ENCODE measurements at regions not wholly inside any gene's neighbourhood (a gene's known extent, or its start where the extent isn't known, plus 50 kb on each side); places are given as distances from the start of the nearest gene placed in this dataset.
A peak's percentile ranks its signal among the peaks of the same experiment; 100 is the strongest.

GRCh38 chr4:180225977-180226376, 2017.2 kb upstream of the TENM3 start (continued):
- TF ChIP-seq CHD2 (IDR thresholded peaks at IDR 0.05; ENCODE audit: borderline replicate concordance, low read depth, low read length) (no peak), NR2F1 (conservative IDR thresholded peaks at IDR 0.05) (no peak), ZBTB33 (IDR thresholded peaks at IDR 0.05) (no peak)

- BruUV-seq (replicated peaks): no TSS peak
- no peaks in the 10 kb centered on the region for H3K27me3 ChIP-seq (replicated peaks in 1 of 2; ENCODE audit: control insufficient read depth in 2 of 2, insufficient read depth in 2 of 2, low read length in 1 of 2)
- no peak overlapping the region for H3K27ac ChIP-seq (ENCODE audit: control insufficient read depth, insufficient read depth)
- RAD21 ChIA-PET (ENCODE audit: unreplicated experiment): no interaction called here
- H2AFZ ChIP-seq (ENCODE audit: control insufficient read depth, low read depth, low read length): no peak overlapping the region
- in situ Hi-C loops (cut with MboI) (no loop called here), intact Hi-C loops (cut with micrococcal nuclease; ENCODE audit: unreplicated experiment) (no loop called here)
- H3K4me2 ChIP-seq (ENCODE audit: control insufficient read depth, insufficient read depth): no peak overlapping the region
- no peaks in the 10 kb centered on the region; the same call in 2 of the 3 replicates for H3K9me3 ChIP-seq (replicated peaks; ENCODE audit: control insufficient read depth, insufficient read depth, low read length)
- H4K20me1 ChIP-seq (ENCODE audit: control insufficient read depth, insufficient read depth): no peaks in the 10 kb centered on the region
- POLR2A ChIA-PET: no interaction called here
- FAIRE-seq (no peak), ATAC-seq (no peak), DNase-seq (ENCODE audit: low read depth, low spot score) (no peak)
- TF ChIP-seq REST (IDR thresholded peaks at IDR 0.05; ENCODE audit: low read depth, low read length): peak; percentile 74; the same call in 1 of the 2 replicates
- TF ChIP-seq BACH1 (IDR thresholded peaks at IDR 0.05; ENCODE audit: borderline replicate concordance): no peak
- 2% methylated on average over 3 of the region's 3 CpGs for WGBS (ENCODE audit: insufficient coverage, insufficient replicate concordance, low lambda C conversion rate, missing lambda C conversion rate)
- no peak overlapping the region for H3K4me3 ChIP-seq
- H3K9ac ChIP-seq (ENCODE audit: control insufficient read depth, insufficient read depth, low read length): no peak overlapping the region
- H3K79me2 ChIP-seq (ENCODE audit: control insufficient read depth, insufficient read depth, low read length): no peaks in the 10 kb centered on the region
- no peaks in the 10 kb centered on the region for H3K4me1 ChIP-seq (ENCODE audit: control insufficient read depth, insufficient read depth, low read length)
- SMC1A ChIA-PET (ENCODE audit: uncharacterized antibody, unreplicated experiment): no interaction called here
- CTCF ChIA-PET: no interaction called here
- H3K36me3 ChIP-seq (ENCODE audit: control insufficient read depth in 2 of 2, insufficient read depth in 2 of 2, low read length in 1 of 2): no peaks in the 10 kb centered on the region
These were observed 2008.5 kb upstream of the TENM3 start for GRCh38 chr4:180234730-180235129.

Data from GM12878 (cell line).